ENCODE measurements at regions not wholly inside any gene's neighbourhood (a gene's known extent, or its start where the extent isn't known, plus 50 kb on each side); places are given as distances from the start of the nearest gene placed in this dataset.
"Not testable (repeated sequence)": the region's sequence is repeated elsewhere in the genome, so short reads cannot be mapped to it uniquely, and the experiment has no call there.

DNA sequence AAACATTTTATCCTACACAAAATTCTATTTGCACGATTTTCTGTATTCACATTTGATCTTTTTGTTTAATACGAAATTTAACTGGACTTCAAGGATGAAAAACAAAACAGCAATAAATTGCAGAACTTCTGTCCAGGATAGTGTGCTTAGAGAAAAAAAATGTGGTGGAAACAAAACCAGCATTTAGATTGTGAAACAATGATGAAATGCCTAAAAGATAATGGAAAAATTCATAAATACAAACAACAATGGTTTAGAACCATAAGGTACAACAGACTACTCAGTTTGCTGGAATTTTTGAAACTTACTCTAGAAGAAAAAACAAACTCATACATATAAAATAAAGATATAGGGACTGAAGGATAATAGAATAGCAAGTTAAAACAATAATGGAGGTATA is 234.0 kb downstream of the BCHE start:
- dilution Hi-C loops (cut with MboI; ENCODE audit: extremely low pct_ligation_motif_present, low sequenced_read_pairs) = no loop called here
- Histone ChIP-seq H3K4me3 (ENCODE audit: control insufficient read depth in 2 of 3, extremely low read depth in 1 of 3, insufficient read depth in 2 of 3, low read depth in 1 of 3, low read length in 3 of 3) (no peak overlapping the region), H3K9ac (ENCODE audit: control insufficient read depth, extremely low read depth, insufficient read depth, low read length) (no peak overlapping the region)

DNA sequence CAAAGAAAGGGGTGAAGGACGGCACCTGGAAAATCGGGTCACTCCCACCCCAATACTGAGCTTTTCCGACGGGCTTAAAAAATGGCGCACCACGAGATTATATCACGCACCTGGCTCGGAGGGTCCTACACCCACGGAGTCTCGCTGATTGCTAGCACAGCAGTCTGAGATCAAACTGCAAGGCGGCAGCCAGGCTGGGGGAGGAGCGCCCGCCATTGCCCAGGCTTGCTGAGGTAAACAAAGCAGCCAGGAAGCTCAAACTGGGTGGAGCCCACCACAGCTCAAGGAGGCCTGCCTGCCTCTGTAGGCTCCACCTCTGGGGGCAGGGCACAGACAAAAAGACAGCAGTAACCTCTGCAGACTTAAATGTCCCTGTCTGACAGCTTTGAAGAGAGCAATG is 264.7 kb downstream of the BCHE start:
- H3K4me3 ChIP-seq (ENCODE audit: control insufficient read depth in 2 of 3, extremely low read depth in 1 of 3, insufficient read depth in 2 of 3, low read depth in 1 of 3, low read length in 3 of 3); H2AFZ ChIP-seq (ENCODE audit: control insufficient read depth, low read length); H3K9me1 ChIP-seq (ENCODE audit: control insufficient read depth, extremely low read depth, insufficient read depth, low read length); H4K20me1 ChIP-seq (ENCODE audit: control insufficient read depth, extremely low read depth, insufficient read depth, low read length); H3K9ac ChIP-seq (ENCODE audit: control insufficient read depth, extremely low read depth, insufficient read depth, low read length); H3K79me2 ChIP-seq (ENCODE audit: control insufficient read depth, insufficient read depth, low read length); H3K4me2 ChIP-seq (ENCODE audit: control insufficient read depth, extremely low read depth, insufficient read depth, low read depth, low read length); H3K36me3 ChIP-seq (ENCODE audit: control insufficient read depth in 2 of 2, extremely low read depth in 1 of 2, insufficient read depth in 2 of 2, low read length in 2 of 2); H3K9me3 ChIP-seq (ENCODE audit: control insufficient read depth, low read depth, low read length); FAIRE-seq; dilution Hi-C loops (cut with MboI; ENCODE audit: extremely low pct_ligation_motif_present, low sequenced_read_pairs); DNase-seq (ENCODE audit: low read depth, low spot score); H3K27ac ChIP-seq (ENCODE audit: control insufficient read depth, insufficient read depth, low read length); H3K4me1 ChIP-seq (ENCODE audit: control insufficient read depth, extremely low read depth, insufficient read depth, low read length); H3K27me3 ChIP-seq (ENCODE audit: control insufficient read depth, extremely low read depth, insufficient read depth, low read length): not testable (repeated sequence)

More for the DNA sequence above, 234.0 kb downstream of the BCHE start:
- no peaks in the 10 kb centered on the region for H3K9me1 ChIP-seq (ENCODE audit: control insufficient read depth, extremely low read depth, insufficient read depth, low read length)
- DNase-seq (ENCODE audit: low read depth, low spot score) (no peak), FAIRE-seq (no peak)
- no peaks in the 10 kb centered on the region for H3K27me3 ChIP-seq (ENCODE audit: control insufficient read depth, extremely low read depth, insufficient read depth, low read length)
- no peaks in the 10 kb centered on the region for H3K79me2 ChIP-seq (ENCODE audit: control insufficient read depth, insufficient read depth, low read length)
- H2AFZ ChIP-seq (ENCODE audit: control insufficient read depth, low read length) = no peak overlapping the region
- H3K4me2 ChIP-seq (ENCODE audit: control insufficient read depth, extremely low read depth, insufficient read depth, low read depth, low read length) = no peak overlapping the region
- no peaks in the 10 kb centered on the region for H3K4me1 ChIP-seq (ENCODE audit: control insufficient read depth, extremely low read depth, insufficient read depth, low read length)
- no peaks in the 10 kb centered on the region for H3K36me3 ChIP-seq (ENCODE audit: control insufficient read depth in 2 of 2, extremely low read depth in 1 of 2, insufficient read depth in 2 of 2, low read length in 2 of 2)
- no peaks in the 10 kb centered on the region for H3K9me3 ChIP-seq (ENCODE audit: control insufficient read depth, low read depth, low read length)
- TF ChIP-seq EZH2 (IDR thresholded peaks at IDR 0.05; ENCODE audit: low read length) = no peak
- TF ChIP-seq, protein P1, sequence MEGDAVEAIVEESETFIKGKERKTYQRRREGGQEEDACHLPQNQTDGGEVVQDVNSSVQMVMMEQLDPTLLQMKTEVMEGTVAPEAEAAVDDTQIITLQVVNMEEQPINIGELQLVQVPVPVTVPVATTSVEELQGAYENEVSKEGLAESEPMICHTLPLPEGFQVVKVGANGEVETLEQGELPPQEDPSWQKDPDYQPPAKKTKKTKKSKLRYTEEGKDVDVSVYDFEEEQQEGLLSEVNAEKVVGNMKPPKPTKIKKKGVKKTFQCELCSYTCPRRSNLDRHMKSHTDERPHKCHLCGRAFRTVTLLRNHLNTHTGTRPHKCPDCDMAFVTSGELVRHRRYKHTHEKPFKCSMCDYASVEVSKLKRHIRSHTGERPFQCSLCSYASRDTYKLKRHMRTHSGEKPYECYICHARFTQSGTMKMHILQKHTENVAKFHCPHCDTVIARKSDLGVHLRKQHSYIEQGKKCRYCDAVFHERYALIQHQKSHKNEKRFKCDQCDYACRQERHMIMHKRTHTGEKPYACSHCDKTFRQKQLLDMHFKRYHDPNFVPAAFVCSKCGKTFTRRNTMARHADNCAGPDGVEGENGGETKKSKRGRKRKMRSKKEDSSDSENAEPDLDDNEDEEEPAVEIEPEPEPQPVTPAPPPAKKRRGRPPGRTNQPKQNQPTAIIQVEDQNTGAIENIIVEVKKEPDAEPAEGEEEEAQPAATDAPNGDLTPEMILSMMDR (optimal IDR thresholded peaks at IDR 0.05 in 1 of 3, IDR thresholded peaks at IDR 0.05 in 1 of 3, conservative IDR thresholded peaks at IDR 0.05 in 1 of 3; ENCODE audit: extremely low read depth in 1 of 3, insufficient read depth in 2 of 3, low read length in 3 of 3) = no peak
- no peaks in the 10 kb centered on the region for H4K20me1 ChIP-seq (ENCODE audit: control insufficient read depth, extremely low read depth, insufficient read depth, low read length)
- H3K27ac ChIP-seq (ENCODE audit: control insufficient read depth, insufficient read depth, low read length) = no peak overlapping the region

DNA sequence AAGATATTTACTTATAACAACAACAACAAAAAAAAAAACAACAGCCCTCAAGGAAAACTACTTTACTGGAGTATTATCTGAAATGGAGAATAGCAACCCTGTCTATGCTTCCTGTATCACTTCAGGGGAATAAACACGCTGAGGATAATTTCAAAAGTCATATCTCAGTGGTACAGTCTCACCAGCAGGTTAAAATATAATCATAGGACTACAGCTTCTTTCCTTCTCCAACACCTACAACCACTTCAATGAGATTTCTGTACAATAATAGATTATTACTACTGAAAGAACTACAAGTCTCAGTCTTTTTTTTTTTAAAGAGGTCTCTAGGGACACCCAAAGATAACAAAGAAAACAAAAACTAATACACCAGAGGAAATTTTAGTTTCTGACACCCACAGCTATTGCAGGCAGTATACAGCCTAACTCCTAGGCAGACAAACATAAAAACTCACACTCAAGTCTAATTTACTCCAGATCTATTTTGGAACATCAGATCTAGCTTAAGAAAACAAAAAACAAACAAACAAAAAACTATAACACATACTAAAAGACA is 268.2 kb downstream of the BCHE start:
- FAIRE-seq (no peak), DNase-seq (ENCODE audit: low read depth, low spot score) (no peak)
- Histone ChIP-seq H3K9me1 (ENCODE audit: control insufficient read depth, extremely low read depth, insufficient read depth, low read length) (no peaks in the 10 kb centered on the region), H2AFZ (ENCODE audit: control insufficient read depth, low read length) (no peak overlapping the region), H3K4me2 (ENCODE audit: control insufficient read depth, extremely low read depth, insufficient read depth, low read depth, low read length) (no peak overlapping the region), H3K36me3 (ENCODE audit: control insufficient read depth in 2 of 2, extremely low read depth in 1 of 2, insufficient read depth in 2 of 2, low read length in 2 of 2) (no peaks in the 10 kb centered on the region), H3K4me1 (ENCODE audit: control insufficient read depth, extremely low read depth, insufficient read depth, low read length) (no peaks in the 10 kb centered on the region), H3K27me3 (ENCODE audit: control insufficient read depth, extremely low read depth, insufficient read depth, low read length) (no peaks in the 10 kb centered on the region), H4K20me1 (ENCODE audit: control insufficient read depth, extremely low read depth, insufficient read depth, low read length) (no peaks in the 10 kb centered on the region), H3K27ac (ENCODE audit: control insufficient read depth, insufficient read depth, low read length) (no peak overlapping the region), H3K79me2 (ENCODE audit: control insufficient read depth, insufficient read depth, low read length) (no peaks in the 10 kb centered on the region), H3K9ac (ENCODE audit: control insufficient read depth, extremely low read depth, insufficient read depth, low read length) (no peak overlapping the region), H3K4me3 (ENCODE audit: control insufficient read depth in 2 of 3, extremely low read depth in 1 of 3, insufficient read depth in 2 of 3, low read depth in 1 of 3, low read length in 3 of 3) (no peak overlapping the region), H3K9me3 (ENCODE audit: control insufficient read depth, low read depth, low read length) (no peaks in the 10 kb centered on the region)
- dilution Hi-C loops (cut with MboI; ENCODE audit: extremely low pct_ligation_motif_present, low sequenced_read_pairs) = no loop called here
- TF ChIP-seq, protein P1 (optimal IDR thresholded peaks at IDR 0.05 in 1 of 3, IDR thresholded peaks at IDR 0.05 in 1 of 3, conservative IDR thresholded peaks at IDR 0.05 in 1 of 3; ENCODE audit: extremely low read depth in 1 of 3, insufficient read depth in 2 of 3, low read length in 3 of 3) = no peak
- no peak for TF ChIP-seq EZH2 (IDR thresholded peaks at IDR 0.05; ENCODE audit: low read length)
